ENCODE measurements at regions not wholly inside any gene's neighbourhood (a gene's known extent, or its start where the extent isn't known, plus 50 kb on each side); places are given as distances from the start of the nearest gene placed in this dataset.

GRCh38 chr2:64773461-64774118 is 119.9 kb upstream of the SERTAD2 start:
- TF ChIP-seq POLR2A (IDR thresholded peaks at IDR 0.05) (no peak), CTCF (IDR thresholded peaks at IDR 0.05) (no peak)
